ENCODE measurements at regions not wholly inside any gene's neighbourhood (a gene's known extent, or its start where the extent isn't known, plus 50 kb on each side); places are given as distances from the start of the nearest gene placed in this dataset.

GRCh38 chr20:43318755-43319297, 129.1 kb upstream of the PTPRT start:
- TF ChIP-seq FOXA1 (IDR thresholded peaks at IDR 0.05): no peak
- no peak for TF ChIP-seq NFRKB (IDR thresholded peaks at IDR 0.05)
- TF ChIP-seq BHLHE40 (IDR thresholded peaks at IDR 0.05; ENCODE audit: borderline replicate concordance): no peak
- no peak for TF ChIP-seq FOXM1 (IDR thresholded peaks at IDR 0.05; ENCODE audit: borderline replicate concordance)
- no peak for TF ChIP-seq SP1 (IDR thresholded peaks at IDR 0.05)
- no peak for TF ChIP-seq FOXK2 (IDR thresholded peaks at IDR 0.05)
- no peak for TF ChIP-seq ARNT (IDR thresholded peaks at IDR 0.05)
- no peak for TF ChIP-seq ELF4 (IDR thresholded peaks at IDR 0.05)
- no peak for TF ChIP-seq LEF1 (IDR thresholded peaks at IDR 0.05; ENCODE audit: borderline replicate concordance)
- TF ChIP-seq TARDBP (IDR thresholded peaks at IDR 0.05): no peak
- no peak for TF ChIP-seq HDGF (IDR thresholded peaks at IDR 0.05; ENCODE audit: borderline replicate concordance)
- TF ChIP-seq L3MBTL2 (conservative IDR thresholded peaks at IDR 0.05): no peak
- no peak for TF ChIP-seq SUZ12 (IDR thresholded peaks at IDR 0.05)
